Thyroid gland (tissue), 4 donors: ENCODE measurements at regions not wholly inside any gene's neighbourhood (a gene's known extent, or its start where the extent isn't known, plus 50 kb on each side); places are given as distances from the start of the nearest gene placed in this dataset.
"Not testable (repeated sequence)": the region's sequence is repeated elsewhere in the genome, so short reads cannot be mapped to it uniquely, and the experiment has no call there.

Experiments
- CTCF ChIP-seq, 6 experiments: fragments of 200-600 bp in 3 of 6; fragments of 450-650 bp in 3 of 6; sonication (generic) in 3 of 6; IDR thresholded peaks; one replicate each; pipeline ENCODE4 v1.5.1; 2016 to 2019; ENCODE audit warnings: antibody characterized with exemption in 6 of 6, mild to moderate bottlenecking in 2 of 6, inconsistent platforms in 1 of 6, moderate library complexity in 1 of 6
- POLR2A ChIP-seq, 2 donors: fragments of 450-650 bp; IDR thresholded peaks; one replicate each; pipeline ENCODE4 v1.6.1; 2017; ENCODE audit warnings: antibody characterized with exemption in 2 of 2, mild to moderate bottlenecking in 2 of 2, moderate library complexity in 1 of 2

GRCh38 chr9:107826688-107826983 lies 337.1 kb upstream of the KLF4 start:
- not testable (repeated sequence) for TF ChIP-seq CTCF, POLR2A (IDR thresholded peaks at IDR 0.05)
